LNCAP (cell line): ENCODE measurements at regions not wholly inside any gene's neighbourhood (a gene's known extent, or its start where the extent isn't known, plus 50 kb on each side); places are given as distances from the start of the nearest gene placed in this dataset.

Experiments
- CTCF ChIP-seq: fragments of 450-650 bp; IDR thresholded peaks from 2 replicates; pipeline ENCODE4 v1.5.1; 2017; ENCODE audit warnings: mild to moderate bottlenecking

GRCh38 chr4:137640838-137641158 is 108.5 kb upstream of the PCDH18 start:
- TF ChIP-seq CTCF = no peak

- TF ChIP-seq CTCF = no peak
These were observed 108.0 kb upstream of the PCDH18 start for GRCh38 chr4:137640156-137640837.

- no peak for TF ChIP-seq CTCF
These were observed 106.6 kb upstream of the PCDH18 start for GRCh38 chr4:137638934-137639333.

GRCh38 chr4:137635601-137636000 is 103.3 kb upstream of the PCDH18 start:
- TF ChIP-seq CTCF = no peak

- no peak for TF ChIP-seq CTCF
These were observed 102.8 kb upstream of the PCDH18 start for GRCh38 chr4:137635108-137635507.

GRCh38 chr4:137632842-137633241 is 100.5 kb upstream of the PCDH18 start:
- no peak for TF ChIP-seq CTCF

- no peak for TF ChIP-seq CTCF
These were observed 99.3 kb upstream of the PCDH18 start for GRCh38 chr4:137631605-137632004.

- TF ChIP-seq CTCF = no peak
These were observed 98.0 kb upstream of the PCDH18 start for GRCh38 chr4:137630252-137630651.
